Neural progenitor cell (in vitro differentiated cells): ENCODE measurements at regions not wholly inside any gene's neighbourhood (a gene's known extent, or its start where the extent isn't known, plus 50 kb on each side); places are given as distances from the start of the nearest gene placed in this dataset.

Experiments
- DNase-seq: peaks from one replicate; pipeline ENCODE4 v3.0.0-alpha.2; 2016; ENCODE audit warnings: low spot score
- H2AFZ ChIP-seq: fragments of 200-600 bp; sonication (generic); replicated peaks from 2 replicates; pipeline ENCODE4 v1.6.1; 2016; ENCODE audit warnings: antibody characterized with exemption
- H3F3A ChIP-seq: fragments of 200-600 bp; sonication (generic); 2 replicates; pipeline ENCODE4 v1.6.1; 2016; ENCODE audit warnings: antibody characterized with exemption, low read depth
- H3K27ac ChIP-seq: fragments of 200-600 bp; sonication (generic); 2 replicates; pipeline ENCODE4 v1.5.1; 2016; ENCODE audit warnings: mild to moderate bottlenecking
- H3K27me3 ChIP-seq: fragments of 200-600 bp; sonication (generic); 2 replicates; pipeline ENCODE4 v1.6.1; 2016; ENCODE audit warnings: mild to moderate bottlenecking, moderate library complexity
- H3K36me3 ChIP-seq: fragments of 200-600 bp; sonication (generic); 2 replicates; pipeline ENCODE4 v1.5.1; 2016
- H3K4me1 ChIP-seq: fragments of 200-600 bp; sonication (generic); 2 replicates; pipeline ENCODE4 v1.6.1; 2016; ENCODE audit warnings: mixed run types
- H3K4me2 ChIP-seq: fragments of 200-600 bp; sonication (generic); 2 replicates; pipeline ENCODE4 v1.6.1; 2016
- H3K4me3 ChIP-seq: fragments of 200-600 bp; sonication (generic); 2 replicates; pipeline ENCODE4 v1.5.1; 2016
- H3K79me2 ChIP-seq: fragments of 200-600 bp; sonication (generic); 2 replicates; pipeline ENCODE4 v1.6.1; 2016; ENCODE audit warnings: low read depth
- H3K9ac ChIP-seq: fragments of 200-600 bp; sonication (generic); 2 replicates; pipeline ENCODE4 v1.6.1; 2016
- H3K9me3 ChIP-seq: fragments of 200-600 bp; sonication (generic); 2 replicates; pipeline ENCODE4 v1.5.1; 2016; ENCODE audit warnings: low read depth
- H4K20me1 ChIP-seq: fragments of 200-600 bp; sonication (generic); 2 replicates; pipeline ENCODE4 v1.6.1; 2016; ENCODE audit warnings: low read depth
- H3K27ac Mint-ChIP-seq: 3 replicates; pipeline ENCODE4 v1.8.0; 2021; ENCODE audit warnings: mixed read lengths
- H3K27me3 Mint-ChIP-seq: 2 replicates; pipeline ENCODE4 v1.8.0; 2022; ENCODE audit warnings: low read depth, mild to moderate bottlenecking, inconsistent platforms, moderate library complexity, mixed read lengths; ENCODE audit not compliant: insufficient read depth
- H3K36me3 Mint-ChIP-seq: 3 replicates; pipeline ENCODE4 v1.8.0; 2021; ENCODE audit warnings: mixed read lengths
- H3K4me1 Mint-ChIP-seq: 3 replicates; pipeline ENCODE4 v1.8.0; 2021; ENCODE audit warnings: mixed read lengths
- H3K4me3 Mint-ChIP-seq: 3 replicates; pipeline ENCODE4 v1.8.0; 2021; ENCODE audit warnings: mild to moderate bottlenecking, moderate library complexity, mixed read lengths
- H3K9me3 Mint-ChIP-seq: 3 replicates; pipeline ENCODE4 v1.8.0; 2020; ENCODE audit warnings: mixed read lengths
- CTCF ChIP-seq: fragments of 200-600 bp; sonication (generic); IDR thresholded peaks from 2 replicates; pipeline ENCODE4 v1.5.1; 2017; ENCODE audit warnings: antibody characterized with exemption, mild to moderate bottlenecking
- EZH2 ChIP-seq: fragments of 200-600 bp; sonication (generic); IDR thresholded peaks from 2 replicates; pipeline ENCODE4 v1.6.1; 2017; ENCODE audit warnings: antibody characterized with exemption, mild to moderate bottlenecking, moderate library complexity
- EZH2phosphoT487 ChIP-seq: fragments of 200-600 bp; sonication (generic); IDR thresholded peaks from 2 replicates; pipeline ENCODE4 v1.6.1; 2017; ENCODE audit warnings: antibody characterized with exemption

GRCh38 chr3:7865611-7866010 lies 636.0 kb upstream of the LMCD1 start:
- H3K27me3 ChIP-seq: no peaks in the 10 kb centered on the region
- H3F3A ChIP-seq: no peaks in the 10 kb centered on the region
- no peaks in the 10 kb centered on the region for H3K36me3 ChIP-seq
- H3K4me1 Mint-ChIP-seq: peaks cover 1% of the 10 kb centered on the region
- no peak overlapping the region for H2AFZ ChIP-seq
- H4K20me1 ChIP-seq: no peaks in the 10 kb centered on the region
- H3K4me3 Mint-ChIP-seq: no peak overlapping the region
- no peaks in the 10 kb centered on the region for H3K4me1 ChIP-seq
- H3K27ac ChIP-seq: no peak overlapping the region
- H3K79me2 ChIP-seq: no peaks in the 10 kb centered on the region
- no peak overlapping the region for H3K9ac ChIP-seq
- H3K27me3 Mint-ChIP-seq: no peaks in the 10 kb centered on the region
- H3K4me2 ChIP-seq: no peak overlapping the region
- TF ChIP-seq EZH2 (no peak), CTCF (no peak), EZH2phosphoT487 (no peak)
- no peaks in the 10 kb centered on the region for H3K36me3 Mint-ChIP-seq
- no peaks in the 10 kb centered on the region for H3K9me3 ChIP-seq
- DNase-seq: no peak
- no peak overlapping the region for H3K4me3 ChIP-seq
- H3K27ac Mint-ChIP-seq: no peak overlapping the region
- H3K9me3 Mint-ChIP-seq: peaks cover under 1% of the 10 kb centered on the region

GRCh38 chr3:7867587-7867986 lies 634.0 kb upstream of the LMCD1 start:
- no peak overlapping the region for H3K27ac Mint-ChIP-seq
- H4K20me1 ChIP-seq: no peaks in the 10 kb centered on the region
- no peak overlapping the region for H3K4me3 ChIP-seq
- H3K9ac ChIP-seq: no peak overlapping the region
- no peaks in the 10 kb centered on the region for H3K9me3 Mint-ChIP-seq
- no peaks in the 10 kb centered on the region for H3K27me3 Mint-ChIP-seq
- H3K4me2 ChIP-seq: no peak overlapping the region
- no peaks in the 10 kb centered on the region for H3K36me3 Mint-ChIP-seq
- H3K4me1 ChIP-seq: no peaks in the 10 kb centered on the region
- no peaks in the 10 kb centered on the region for H3K9me3 ChIP-seq
- H3K79me2 ChIP-seq: no peaks in the 10 kb centered on the region
- no peaks in the 10 kb centered on the region for H3K27me3 ChIP-seq
- DNase-seq: no peak
- H3K4me3 Mint-ChIP-seq: no peak overlapping the region
- no peak overlapping the region for H3K27ac ChIP-seq
- no peaks in the 10 kb centered on the region for H3F3A ChIP-seq
- no peak for TF ChIP-seq CTCF
- no peak for TF ChIP-seq EZH2
- no peak for TF ChIP-seq EZH2phosphoT487
- peaks cover 10% of the 10 kb centered on the region for H3K4me1 Mint-ChIP-seq
- no peaks in the 10 kb centered on the region for H3K36me3 ChIP-seq
- no peak overlapping the region for H2AFZ ChIP-seq

GRCh38 chr3:7871003-7871560 lies 630.5 kb upstream of the LMCD1 start:
- no peaks in the 10 kb centered on the region for H3K4me1 ChIP-seq
- H3K4me1 Mint-ChIP-seq: peaks cover 10% of the 10 kb centered on the region
- no peak overlapping the region for H2AFZ ChIP-seq
- H3K79me2 ChIP-seq: no peaks in the 10 kb centered on the region
- no peak overlapping the region for H3K9ac ChIP-seq
- H3K27me3 Mint-ChIP-seq: no peaks in the 10 kb centered on the region
- no peaks in the 10 kb centered on the region for H3F3A ChIP-seq
- TF ChIP-seq CTCF (no peak), EZH2 (no peak), EZH2phosphoT487 (no peak)
- H3K27ac Mint-ChIP-seq: peak overlapping the region; percentile 70
- no peak for DNase-seq
- no peaks in the 10 kb centered on the region for H3K9me3 ChIP-seq
- no peak overlapping the region for H3K4me3 ChIP-seq
- H3K4me3 Mint-ChIP-seq: no peak overlapping the region
- no peaks in the 10 kb centered on the region for H3K36me3 Mint-ChIP-seq
- no peaks in the 10 kb centered on the region for H4K20me1 ChIP-seq
- no peaks in the 10 kb centered on the region for H3K36me3 ChIP-seq
- H3K9me3 Mint-ChIP-seq: no peaks in the 10 kb centered on the region
- no peaks in the 10 kb centered on the region for H3K27me3 ChIP-seq
- no peak overlapping the region for H3K4me2 ChIP-seq
- H3K27ac ChIP-seq: no peak overlapping the region
